AG04449 (cell line): ENCODE measurements at regions not wholly inside any gene's neighbourhood (a gene's known extent, or its start where the extent isn't known, plus 50 kb on each side); places are given as distances from the start of the nearest gene placed in this dataset.

Experiments used
- CTCF ChIA-PET: fragments of 350-600 bp; formaldehyde crosslinking; extraction: SDS; loops from one replicate; lab custom pipeline; 2021; ENCODE audit warnings: antibody characterized with exemption; lab: Yijun Ruan, JAX
- POLR2A ChIA-PET: fragments of 400-600, 350-600 bp; formaldehyde crosslinking; extraction: SDS; loops from one replicate; lab custom pipeline; 2020; ENCODE audit warnings: antibody characterized with exemption, inconsistent platforms; lab: Yijun Ruan, JAX
- DNase-seq: peaks from one replicate; pipeline ENCODE4 v3.0.0-alpha.2; 2010; ENCODE audit warnings: low read depth, low spot score
- H3K4me3 ChIP-seq: 2 replicates; pipeline ENCODE4 v1.5.1; 2011; ENCODE audit warnings: low read depth, mild to moderate bottlenecking, control low read depth, low read length
- TF ChIP-seq, protein P1 (sequence below): IDR thresholded peaks from one replicate; pipeline ENCODE4 v1.5.1; 2011; ENCODE audit warnings: mild to moderate bottlenecking, moderate library complexity, low read length, control low read depth, inconsistent platforms; ENCODE audit not compliant: insufficient read depth; ENCODE audit errors: missing control alignments

- ChIA-PET POLR2A (no interaction called here), CTCF (no interaction called here)
- TF ChIP-seq, protein P1, sequence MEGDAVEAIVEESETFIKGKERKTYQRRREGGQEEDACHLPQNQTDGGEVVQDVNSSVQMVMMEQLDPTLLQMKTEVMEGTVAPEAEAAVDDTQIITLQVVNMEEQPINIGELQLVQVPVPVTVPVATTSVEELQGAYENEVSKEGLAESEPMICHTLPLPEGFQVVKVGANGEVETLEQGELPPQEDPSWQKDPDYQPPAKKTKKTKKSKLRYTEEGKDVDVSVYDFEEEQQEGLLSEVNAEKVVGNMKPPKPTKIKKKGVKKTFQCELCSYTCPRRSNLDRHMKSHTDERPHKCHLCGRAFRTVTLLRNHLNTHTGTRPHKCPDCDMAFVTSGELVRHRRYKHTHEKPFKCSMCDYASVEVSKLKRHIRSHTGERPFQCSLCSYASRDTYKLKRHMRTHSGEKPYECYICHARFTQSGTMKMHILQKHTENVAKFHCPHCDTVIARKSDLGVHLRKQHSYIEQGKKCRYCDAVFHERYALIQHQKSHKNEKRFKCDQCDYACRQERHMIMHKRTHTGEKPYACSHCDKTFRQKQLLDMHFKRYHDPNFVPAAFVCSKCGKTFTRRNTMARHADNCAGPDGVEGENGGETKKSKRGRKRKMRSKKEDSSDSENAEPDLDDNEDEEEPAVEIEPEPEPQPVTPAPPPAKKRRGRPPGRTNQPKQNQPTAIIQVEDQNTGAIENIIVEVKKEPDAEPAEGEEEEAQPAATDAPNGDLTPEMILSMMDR: no peak
- DNase-seq: no peak
- no peak overlapping the region for H3K4me3 ChIP-seq
Measured at GRCh38 chr4:179872755-179873154, 2370.4 kb upstream of the TENM3 start.

- H3K4me3 ChIP-seq: no peak overlapping the region
- ChIA-PET POLR2A (no interaction called here), CTCF (no interaction called here)
- DNase-seq: no peak
- TF ChIP-seq, protein P1: no peak
Measured at GRCh38 chr4:179880756-179881155, 2362.4 kb upstream of the TENM3 start.

DNA sequence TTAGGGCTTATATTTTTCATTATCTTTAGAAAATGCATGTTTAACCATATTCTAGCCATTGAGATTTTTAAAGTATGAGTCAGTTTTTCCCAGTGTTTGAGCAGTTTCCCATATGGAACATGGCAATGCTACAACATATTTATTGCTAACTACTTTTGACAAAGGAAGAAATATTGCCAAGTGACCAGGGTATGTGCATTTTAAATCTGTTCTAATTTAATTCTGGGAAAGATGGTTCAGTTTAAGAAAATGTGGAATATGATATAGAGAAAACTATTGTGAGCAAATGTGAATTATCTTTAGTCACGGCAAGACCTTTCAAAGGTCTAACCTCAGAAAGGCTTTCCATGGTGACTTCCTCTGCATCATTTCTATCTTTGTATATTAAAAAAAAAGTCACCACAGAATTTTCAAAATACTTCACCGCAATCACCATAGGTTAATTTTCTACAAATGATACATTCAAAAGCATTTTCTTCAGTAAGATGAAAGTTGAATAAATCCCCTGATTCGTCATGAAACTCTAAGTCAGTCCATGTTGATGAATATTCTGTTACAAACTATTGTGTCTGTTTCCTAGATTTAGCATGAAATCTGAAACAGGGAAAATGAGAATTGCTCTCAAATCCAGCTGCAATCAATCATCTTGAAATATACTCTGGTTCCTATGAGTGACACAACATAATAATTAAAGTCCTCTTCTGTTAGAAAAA lies 2349.0 kb upstream of the TENM3 start:
- TF ChIP-seq, protein P1: no peak
- no peak for DNase-seq

GRCh38 chr4:179919587-179919986 lies 2323.6 kb upstream of the TENM3 start:
- DNase-seq: no peak
- TF ChIP-seq, protein P1: no peak
- no peak overlapping the region for H3K4me3 ChIP-seq
- ChIA-PET POLR2A (no interaction called here), CTCF (no interaction called here)

More for the DNA sequence above, 2349.0 kb upstream of the TENM3 start:
- POLR2A ChIA-PET: no interaction called here
- CTCF ChIA-PET: no interaction called here
- H3K4me3 ChIP-seq: no peak overlapping the region

DNA sequence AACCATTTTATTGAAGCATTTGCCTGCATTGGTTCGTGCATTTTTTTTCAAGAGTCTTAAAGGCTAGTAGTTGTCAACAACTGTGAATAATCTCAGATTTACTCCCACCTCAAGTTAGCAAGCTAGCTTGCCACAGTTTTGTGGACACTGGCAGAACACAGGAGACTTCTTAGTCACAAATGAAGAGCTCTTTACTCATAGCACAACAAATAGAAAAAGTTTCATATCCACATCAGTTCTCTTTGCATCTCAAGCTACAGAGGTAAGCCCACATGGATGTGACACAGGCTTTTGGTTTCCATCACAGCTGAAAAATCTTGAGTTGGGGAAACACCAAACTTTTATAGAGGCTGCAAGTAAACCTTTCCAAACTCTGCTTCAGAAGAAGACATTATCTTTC lies 2315.7 kb upstream of the TENM3 start:
- no peak for DNase-seq
- POLR2A ChIA-PET: no interaction called here
- no peak overlapping the region for H3K4me3 ChIP-seq
- TF ChIP-seq, protein P1: no peak
- CTCF ChIA-PET: no interaction called here

GRCh38 chr4:179941911-179942310 lies 2301.3 kb upstream of the TENM3 start:
- no peak overlapping the region for H3K4me3 ChIP-seq
- TF ChIP-seq, protein P1: no peak
- no peak for DNase-seq
- ChIA-PET POLR2A (no interaction called here), CTCF (no interaction called here)
